ENCODE measurements at regions not wholly inside any gene's neighbourhood (a gene's known extent, or its start where the extent isn't known, plus 50 kb on each side); places are given as distances from the start of the nearest gene placed in this dataset.

DNA sequence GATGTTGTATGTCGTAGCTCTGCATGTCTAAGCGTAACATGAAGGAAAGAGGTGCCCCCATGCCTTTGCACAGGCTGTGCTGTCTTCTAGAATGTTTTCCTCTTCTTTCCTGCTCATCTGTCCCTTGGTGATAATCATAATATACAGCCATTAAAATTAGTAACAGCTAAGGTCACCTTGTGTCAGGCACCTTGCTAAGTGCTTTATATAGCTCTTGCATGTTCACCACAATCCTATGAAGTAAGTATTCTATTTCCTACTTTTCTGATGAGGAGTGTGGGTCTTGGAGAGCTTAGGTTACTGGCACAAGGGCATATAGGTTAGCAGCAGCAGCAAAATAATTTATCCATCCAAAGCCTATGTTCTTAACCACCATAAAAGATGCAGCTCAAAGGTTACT is 754.4 kb downstream of the NTRK3 start:
- Mint-ChIP-seq H3K27me3 (no peaks in the 10 kb centered on the region), H3K27ac (no peak overlapping the region), H3K9me3 (no peaks in the 10 kb centered on the region), H3K4me3 (no peak overlapping the region), H3K4me1 (no peaks in the 10 kb centered on the region)
- ATAC-seq (no peak), DNase-seq (no peak)

- Mint-ChIP-seq H3K4me3 (no peak overlapping the region), H3K27ac (no peak overlapping the region)
Observed at GRCh38 chr15:87500240-87500639, 756.3 kb downstream of the NTRK3 start.

GRCh38 chr15:87498560-87498959 is 758.0 kb downstream of the NTRK3 start:
- ATAC-seq (no peak), DNase-seq (no peak)
- no peaks in the 10 kb centered on the region for H3K4me1 Mint-ChIP-seq

More at GRCh38 chr15:87500240-87500639, 756.3 kb downstream of the NTRK3 start:
- ATAC-seq (no peak), DNase-seq (no peak)
- Mint-ChIP-seq H3K27me3 (no peaks in the 10 kb centered on the region), H3K4me1 (no peaks in the 10 kb centered on the region), H3K9me3 (peaks cover 0 to 8% of the 10 kb centered on the region in 2 donors)

DNA sequence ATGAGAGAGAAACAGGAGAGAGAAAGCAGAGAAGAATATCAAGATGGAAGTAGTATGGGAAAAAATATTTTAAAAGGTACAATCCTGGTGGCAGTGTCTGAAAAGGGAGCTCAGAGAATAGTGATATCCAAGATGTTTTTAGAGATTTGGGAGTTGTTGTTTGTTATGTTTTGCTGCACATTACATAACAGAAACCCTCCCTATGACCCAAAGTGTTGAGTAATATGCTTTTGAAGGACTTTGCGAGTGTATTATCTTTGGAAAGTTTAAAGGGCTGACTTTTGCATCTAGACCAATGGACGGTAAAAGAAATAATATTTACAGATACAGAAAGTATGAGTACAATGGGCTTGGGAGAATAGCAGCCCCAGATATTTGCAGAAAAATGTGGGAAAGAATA is 759.7 kb downstream of the NTRK3 start:
- Mint-ChIP-seq H3K27me3 (no peaks in the 10 kb centered on the region), H3K4me3 (no peak overlapping the region), H3K27ac (no peak overlapping the region), H3K9me3 (peaks cover 0 to 10% of the 10 kb centered on the region in 2 donors), H3K4me1 (no peaks in the 10 kb centered on the region)
- ATAC-seq (no peak), DNase-seq (no peak)

More at GRCh38 chr15:87498560-87498959, 758.0 kb downstream of the NTRK3 start:
- H3K4me3 Mint-ChIP-seq: no peak overlapping the region
- peaks cover 0 to 10% of the 10 kb centered on the region in 2 donors for H3K9me3 Mint-ChIP-seq
- H3K27me3 Mint-ChIP-seq: no peaks in the 10 kb centered on the region
- no peak overlapping the region for H3K27ac Mint-ChIP-seq

DNA sequence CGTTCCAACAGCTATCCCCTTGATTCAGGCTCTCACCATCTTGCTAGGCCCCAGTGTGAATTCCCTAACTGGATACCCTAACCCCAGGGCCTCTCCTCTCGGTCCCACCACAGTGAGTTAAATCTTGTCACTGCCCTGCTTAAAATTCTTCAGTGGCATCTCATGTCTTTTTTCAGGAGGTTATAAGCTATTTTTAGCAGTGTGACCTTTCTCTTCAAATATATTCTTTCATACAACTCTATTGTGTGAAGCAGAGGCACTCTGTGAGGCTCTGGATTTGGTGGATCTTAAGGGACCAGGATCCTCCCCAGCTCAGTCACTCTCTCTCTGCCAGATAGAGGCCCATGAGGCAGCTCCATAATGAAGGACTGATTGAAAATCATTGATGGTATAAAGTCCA is 760.4 kb downstream of the NTRK3 start:
- no peaks in the 10 kb centered on the region for H3K27me3 Mint-ChIP-seq
- H3K27ac Mint-ChIP-seq: no peak overlapping the region
- no peak overlapping the region for H3K4me3 Mint-ChIP-seq
- no peak for ATAC-seq
- no peak for DNase-seq
- H3K4me1 Mint-ChIP-seq: no peaks in the 10 kb centered on the region
- peaks cover 0 to 10% of the 10 kb centered on the region in 2 donors for H3K9me3 Mint-ChIP-seq

DNA sequence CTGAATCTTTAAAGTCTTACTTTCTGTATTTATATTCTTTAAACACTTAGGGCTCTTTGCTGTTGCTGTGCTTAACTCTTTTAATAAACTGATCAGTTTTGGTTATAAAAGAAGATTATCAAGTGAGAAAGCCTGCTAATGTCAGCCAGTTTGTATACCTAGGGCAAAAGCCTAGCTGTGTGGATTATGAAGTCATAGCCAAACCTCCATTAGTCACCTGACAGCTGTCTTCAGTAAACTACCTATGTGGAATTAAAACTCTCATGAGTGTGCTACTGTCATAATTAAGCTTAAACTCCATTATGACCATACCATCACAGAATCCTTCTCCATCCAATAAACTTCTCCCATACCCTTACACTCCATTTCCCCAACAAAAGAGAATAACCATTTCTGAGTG is 762.7 kb downstream of the NTRK3 start:
- ATAC-seq (no peak), DNase-seq (no peak)
- no peak overlapping the region for H3K27ac Mint-ChIP-seq
- peaks cover 0 to 10% of the 10 kb centered on the region in 2 donors for H3K9me3 Mint-ChIP-seq
- no peaks in the 10 kb centered on the region for H3K27me3 Mint-ChIP-seq
- no peaks in the 10 kb centered on the region for H3K4me1 Mint-ChIP-seq
- H3K4me3 Mint-ChIP-seq: no peak overlapping the region

DNA sequence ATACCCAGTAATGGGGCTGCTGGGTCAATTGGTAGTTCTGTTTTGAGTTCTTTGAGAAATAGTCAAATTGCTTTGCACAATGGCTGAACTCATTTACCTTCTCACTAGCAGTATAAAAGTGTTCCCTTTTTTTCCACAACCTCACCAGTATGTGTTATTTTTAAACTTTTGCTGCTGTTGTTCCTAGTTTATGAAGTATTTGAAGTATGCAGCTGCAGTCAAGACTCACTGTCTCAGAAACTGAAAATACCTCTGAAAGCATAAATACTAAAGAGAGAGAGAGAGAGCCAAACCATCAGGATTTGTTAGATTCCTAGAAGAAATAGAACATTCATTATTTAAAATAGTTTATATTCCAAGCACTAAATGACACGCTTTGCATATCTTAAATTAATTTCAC is 764.2 kb downstream of the NTRK3 start:
- no peaks in the 10 kb centered on the region for H3K27me3 Mint-ChIP-seq
- ATAC-seq (no peak), DNase-seq (no peak)
- H3K9me3 Mint-ChIP-seq: peaks cover 0 to 10% of the 10 kb centered on the region in 2 donors
- no peak overlapping the region for H3K4me3 Mint-ChIP-seq
- H3K27ac Mint-ChIP-seq: no peak overlapping the region
- H3K4me1 Mint-ChIP-seq: no peaks in the 10 kb centered on the region

DNA sequence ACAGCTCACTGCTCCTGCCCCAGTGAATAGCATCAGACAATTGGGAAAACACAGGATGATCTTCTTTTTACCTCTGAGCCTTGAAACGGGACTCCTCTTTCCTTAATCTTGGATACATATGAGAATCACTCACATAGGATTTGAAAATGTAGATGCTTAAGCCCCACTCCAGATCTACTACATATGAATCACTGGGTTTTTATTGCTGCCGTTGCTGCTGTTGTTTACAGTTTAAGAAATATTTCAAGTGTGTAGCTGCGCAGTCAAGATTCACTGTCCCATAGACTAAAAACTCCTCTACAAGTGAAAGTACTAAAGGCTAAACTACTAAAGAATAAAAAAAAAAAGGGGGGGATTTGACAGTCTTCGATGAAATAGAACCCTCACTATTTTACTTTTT is 765.9 kb downstream of the NTRK3 start:
- Mint-ChIP-seq H3K9me3 (peaks cover 0 to 5% of the 10 kb centered on the region in 2 donors), H3K27ac (no peak overlapping the region), H3K27me3 (no peaks in the 10 kb centered on the region), H3K4me1 (no peaks in the 10 kb centered on the region), H3K4me3 (no peak overlapping the region)
- DNase-seq (no peak), ATAC-seq (no peak)

DNA sequence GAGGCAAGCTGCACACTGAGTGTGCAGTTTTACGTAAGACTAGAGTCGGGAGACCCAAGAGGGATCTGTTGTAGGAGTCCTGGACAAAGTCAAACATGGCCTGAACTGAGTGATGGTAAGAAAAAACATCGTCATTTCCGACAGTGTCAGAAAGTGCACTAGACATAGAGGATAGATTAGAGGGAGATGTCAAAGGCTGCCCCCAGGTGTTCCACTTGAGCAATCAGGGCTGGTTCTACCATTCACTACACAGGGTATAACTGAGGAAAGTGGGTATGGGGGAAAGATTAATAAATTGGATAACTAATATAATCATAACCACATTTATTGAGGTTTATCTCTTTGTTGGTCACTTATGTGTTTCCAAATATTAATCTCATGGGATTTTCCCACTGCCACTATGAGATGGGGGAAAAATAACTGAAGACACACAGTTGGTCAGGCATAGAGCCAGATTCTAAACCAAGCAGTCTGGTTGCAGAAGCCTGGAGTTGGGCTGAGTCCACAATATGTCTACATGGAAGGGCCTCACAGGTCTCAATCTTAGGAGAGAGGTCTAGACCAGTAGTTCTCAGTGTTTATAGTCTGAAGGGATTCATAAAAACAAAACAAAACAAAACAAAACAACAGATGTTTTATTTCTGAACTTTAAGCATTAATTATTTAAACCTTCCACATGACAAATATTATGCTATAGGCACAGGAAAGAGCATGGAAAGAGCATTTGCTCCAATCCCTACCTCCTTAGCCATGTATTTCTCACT is 766.5 kb downstream of the NTRK3 start:
- no peak overlapping the region for H3K27ac Mint-ChIP-seq
- H3K9me3 Mint-ChIP-seq: no peaks in the 10 kb centered on the region
- H3K4me3 Mint-ChIP-seq: no peak overlapping the region
- DNase-seq (no peak), ATAC-seq (no peak)
- H3K4me1 Mint-ChIP-seq: no peaks in the 10 kb centered on the region
- no peaks in the 10 kb centered on the region for H3K27me3 Mint-ChIP-seq

GRCh38 chr15:87489456-87489855 is 767.1 kb downstream of the NTRK3 start:
- no peak for ATAC-seq
- Mint-ChIP-seq H3K4me3 (no peak overlapping the region), H3K9me3 (no peaks in the 10 kb centered on the region), H3K27me3 (no peaks in the 10 kb centered on the region), H3K4me1 (no peaks in the 10 kb centered on the region), H3K27ac (no peak overlapping the region)
- DNase-seq: no peak

DNA sequence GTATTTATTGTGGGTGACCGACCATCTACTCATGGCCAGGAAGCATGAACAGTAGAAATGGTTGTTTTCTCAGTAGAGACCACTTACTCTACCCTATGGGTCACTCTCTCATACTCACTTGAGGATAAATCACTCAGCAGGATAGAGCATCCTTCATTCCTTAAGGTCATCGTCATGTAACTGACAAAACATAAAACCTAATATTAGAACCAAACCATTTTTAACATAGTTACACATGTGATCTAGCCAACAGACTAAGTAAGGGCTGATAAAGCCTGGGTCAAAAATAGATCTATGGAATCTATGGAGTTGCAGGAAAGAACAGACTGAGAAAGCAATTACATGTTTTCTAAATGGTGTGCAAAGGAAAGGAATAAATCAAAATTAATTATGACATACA is 769.1 kb downstream of the NTRK3 start:
- ATAC-seq: no peak
- H3K27me3 Mint-ChIP-seq: no peaks in the 10 kb centered on the region
- H3K4me1 Mint-ChIP-seq: no peaks in the 10 kb centered on the region
- no peak for DNase-seq
- no peak overlapping the region for H3K27ac Mint-ChIP-seq
- H3K4me3 Mint-ChIP-seq: no peak overlapping the region
- H3K9me3 Mint-ChIP-seq: peaks cover 0 to 8% of the 10 kb centered on the region in 2 donors

DNA sequence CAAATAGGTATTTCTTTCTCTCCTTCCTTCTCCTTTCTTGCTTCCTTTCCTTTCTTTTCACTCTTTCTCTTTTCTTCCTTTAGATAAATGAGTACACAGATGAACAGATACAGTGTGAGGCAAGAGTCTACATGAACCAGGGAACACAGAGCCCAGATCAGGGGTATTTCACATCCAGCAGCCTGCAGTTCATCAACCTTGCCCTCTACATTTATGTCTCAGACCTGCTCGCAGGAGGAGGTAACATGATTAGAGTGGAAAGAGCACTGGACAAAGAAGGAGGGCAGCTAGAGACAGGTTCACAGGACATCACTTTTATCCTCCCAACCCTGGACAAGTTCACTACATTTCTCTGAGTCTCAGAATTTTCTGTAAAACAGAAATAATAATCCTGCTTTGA is 773.1 kb downstream of the NTRK3 start:
- ATAC-seq (no peak), DNase-seq (no peak)
- Mint-ChIP-seq H3K4me1 (no peaks in the 10 kb centered on the region), H3K27ac (peak overlapping the region in 1 of 2 donors; percentile 78), H3K4me3 (no peak overlapping the region), H3K9me3 (peaks cover 0 to 8% of the 10 kb centered on the region in 2 donors), H3K27me3 (peaks cover 3% of the 10 kb centered on the region)

GRCh38 chr15:87481126-87481525 is 775.4 kb downstream of the NTRK3 start:
- DNase-seq (no peak), ATAC-seq (no peak)
- peak overlapping the region in 1 of 2 donors; percentile 71 for H3K27ac Mint-ChIP-seq
- no peak overlapping the region for H3K4me3 Mint-ChIP-seq
- H3K4me1 Mint-ChIP-seq: no peaks in the 10 kb centered on the region
- H3K27me3 Mint-ChIP-seq: peaks cover 11% of the 10 kb centered on the region
- peaks cover 0 to 8% of the 10 kb centered on the region in 2 donors for H3K9me3 Mint-ChIP-seq

GRCh38 chr15:87478687-87479072 is 777.9 kb downstream of the NTRK3 start:
- peaks cover 0 to 8% of the 10 kb centered on the region in 2 donors for H3K9me3 Mint-ChIP-seq
- ATAC-seq: no peak
- no peak overlapping the region for H3K4me3 Mint-ChIP-seq
- no peaks in the 10 kb centered on the region for H3K4me1 Mint-ChIP-seq
- peaks cover 11% of the 10 kb centered on the region for H3K27me3 Mint-ChIP-seq
- no peak for DNase-seq
- no peak overlapping the region for H3K27ac Mint-ChIP-seq

DNA sequence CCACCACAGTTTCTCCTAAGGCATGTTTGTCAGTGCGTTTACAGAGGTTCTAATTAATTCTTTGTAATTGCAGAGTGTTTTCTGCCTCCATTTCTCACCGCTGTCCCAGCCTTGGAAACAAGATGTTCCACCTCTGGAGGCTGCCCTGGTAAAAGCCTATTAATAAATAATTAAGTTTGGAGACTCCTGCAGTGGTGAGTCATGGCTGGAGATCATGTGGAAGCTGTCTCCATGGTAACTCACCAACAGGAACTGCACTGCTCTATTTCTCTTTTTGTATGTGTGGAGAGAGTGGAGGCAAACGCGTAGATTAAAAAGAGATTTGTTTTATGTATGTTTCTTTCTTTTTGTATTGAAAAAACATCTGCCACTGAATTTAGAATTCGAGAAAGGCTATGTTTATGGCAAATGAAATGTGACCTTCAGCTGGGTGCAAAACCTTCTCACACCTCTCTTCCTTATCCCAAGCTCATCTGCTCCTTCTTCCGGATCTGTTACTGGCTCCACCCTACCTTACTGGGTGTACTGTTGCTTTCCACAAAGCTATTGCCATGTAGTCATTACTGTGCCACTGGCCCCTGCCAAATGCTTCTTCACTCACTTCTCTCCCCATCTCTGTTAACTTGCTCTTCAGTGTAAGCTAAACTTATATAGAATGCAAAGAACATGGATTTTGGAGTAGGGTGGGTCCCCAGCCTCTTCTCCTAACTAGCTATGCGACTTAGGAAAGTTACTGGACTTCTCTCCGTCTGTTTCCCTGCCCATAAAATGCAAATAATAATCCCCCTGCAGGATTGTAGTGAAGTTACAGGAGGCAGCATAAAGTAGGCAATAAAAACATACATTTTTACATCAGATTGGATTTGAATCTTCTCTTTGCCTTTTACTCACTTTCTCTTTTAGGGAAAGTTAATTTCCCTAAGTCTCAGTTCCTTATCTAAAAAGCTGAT is 778.5 kb downstream of the NTRK3 start:
- ATAC-seq (no peak), DNase-seq (no peak)
- Mint-ChIP-seq H3K4me3 (no peak overlapping the region), H3K9me3 (peaks cover 0 to 3% of the 10 kb centered on the region in 2 donors), H3K27me3 (peaks cover 11% of the 10 kb centered on the region), H3K4me1 (no peaks in the 10 kb centered on the region), H3K27ac (no peak overlapping the region)

DNA sequence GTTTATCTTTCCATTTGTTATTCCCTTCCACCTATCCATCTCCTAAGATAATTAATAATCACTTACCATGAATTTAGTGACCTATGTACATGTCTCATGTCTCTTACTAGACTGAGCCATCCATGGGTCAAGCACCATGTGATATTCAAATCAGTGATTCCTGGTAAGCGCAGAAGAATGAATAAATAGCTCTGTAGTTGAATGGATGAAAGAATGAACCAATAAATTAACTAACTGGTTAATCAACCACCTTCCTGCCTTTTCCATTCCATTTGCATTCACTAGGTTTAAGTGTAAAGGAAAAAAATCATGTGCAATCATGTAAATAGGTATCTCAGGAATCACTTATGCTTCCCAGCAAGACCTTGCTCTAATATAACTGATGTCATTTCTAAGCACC is 779.5 kb downstream of the NTRK3 start:
- Mint-ChIP-seq H3K27ac (no peak overlapping the region), H3K9me3 (no peaks in the 10 kb centered on the region), H3K4me1 (no peaks in the 10 kb centered on the region), H3K27me3 (peaks cover 11% of the 10 kb centered on the region), H3K4me3 (no peak overlapping the region)
- DNase-seq (no peak), ATAC-seq (no peak)
